GM12864 (cell line): ENCODE measurements at regions not wholly inside any gene's neighbourhood (a gene's known extent, or its start where the extent isn't known, plus 50 kb on each side); places are given as distances from the start of the nearest gene placed in this dataset.

Experiments
- DNase-seq: peaks from one replicate; pipeline ENCODE4 v3.0.0-alpha.2; 2011; ENCODE audit warnings: low read depth
- H3K4me3 ChIP-seq: 2 replicates; pipeline ENCODE4 v1.5.1; 2011; ENCODE audit warnings: mild to moderate bottlenecking, low read depth, low read length, control low read depth
- CTCF ChIP-seq: IDR thresholded peaks from 2 replicates; pipeline ENCODE4 v1.5.1; 2011; ENCODE audit warnings: low read depth, mild to moderate bottlenecking, moderate library complexity, low read length, control low read depth, inconsistent platforms; ENCODE audit errors: missing control alignments

DNA sequence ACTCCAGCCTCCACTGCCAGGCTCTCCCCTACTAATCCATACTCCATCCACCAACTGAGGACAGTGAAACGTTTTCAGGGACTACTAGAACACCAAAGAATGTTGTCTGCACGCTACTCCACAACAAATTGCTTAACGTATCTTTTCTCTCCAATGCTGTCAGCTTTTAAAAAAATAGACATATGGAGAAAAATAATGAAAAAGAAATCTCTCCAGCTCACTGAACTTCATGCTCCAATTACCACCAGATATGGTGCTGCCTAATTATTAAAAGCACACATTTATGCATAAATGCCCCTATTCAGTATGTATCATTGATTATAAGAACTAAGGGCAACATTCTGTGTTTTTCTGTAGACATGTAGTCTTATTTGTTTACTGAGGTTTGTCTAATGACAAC, 672.2 kb upstream of the ANO3 start:
- no peak for DNase-seq
- H3K4me3 ChIP-seq = no peak overlapping the region
- no peak for TF ChIP-seq CTCF

- no peak for TF ChIP-seq CTCF
- no peak for DNase-seq
- H3K4me3 ChIP-seq = no peak overlapping the region
These were observed 664.1 kb upstream of the ANO3 start for GRCh38 chr11:25667871-25668270.

DNA sequence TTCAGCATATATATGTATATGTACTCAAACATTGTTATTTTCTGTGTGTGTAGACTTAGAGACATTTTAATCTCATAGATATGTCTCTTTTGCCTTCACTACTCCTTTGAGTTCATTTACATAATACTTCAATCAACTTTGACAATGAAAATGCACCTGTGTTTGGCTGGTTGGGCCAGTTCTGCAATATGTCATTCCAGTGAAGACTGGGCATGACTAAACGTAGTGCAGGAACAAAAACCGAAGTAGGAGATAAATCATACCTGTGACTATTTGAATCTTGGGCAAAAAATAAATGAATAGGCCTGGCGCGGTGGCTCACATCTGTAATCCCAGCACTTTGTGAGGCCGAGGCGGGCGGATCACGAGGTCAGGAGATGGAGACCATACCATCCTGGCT, 640.0 kb upstream of the ANO3 start:
- H3K4me3 ChIP-seq = no peak overlapping the region
- TF ChIP-seq CTCF = no peak
- DNase-seq = no peak

DNA sequence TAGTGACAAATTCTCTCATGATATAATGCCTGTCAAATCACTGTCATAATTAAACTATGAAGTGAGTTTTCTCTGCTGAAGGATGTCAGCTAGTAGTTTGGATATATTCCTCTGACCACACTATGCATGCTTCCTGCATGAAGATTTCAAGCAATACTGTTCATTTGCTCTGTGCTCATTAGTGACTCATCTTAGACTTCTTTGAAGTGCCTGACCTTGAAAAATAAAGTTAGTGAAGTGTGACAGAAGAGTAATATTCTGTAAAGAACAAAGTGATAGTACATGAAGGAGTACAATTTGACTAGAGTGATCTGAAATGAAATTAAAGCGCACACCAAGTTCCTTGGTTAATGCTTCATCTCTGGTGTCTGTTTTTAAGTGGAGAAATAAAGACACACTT, 629.5 kb upstream of the ANO3 start:
- TF ChIP-seq CTCF = no peak
- no peak for DNase-seq
- H3K4me3 ChIP-seq = no peak overlapping the region

GRCh38 chr11:25710975-25711374, 621.0 kb upstream of the ANO3 start:
- DNase-seq = no peak
- H3K4me3 ChIP-seq = no peak overlapping the region
- TF ChIP-seq CTCF = no peak

DNA sequence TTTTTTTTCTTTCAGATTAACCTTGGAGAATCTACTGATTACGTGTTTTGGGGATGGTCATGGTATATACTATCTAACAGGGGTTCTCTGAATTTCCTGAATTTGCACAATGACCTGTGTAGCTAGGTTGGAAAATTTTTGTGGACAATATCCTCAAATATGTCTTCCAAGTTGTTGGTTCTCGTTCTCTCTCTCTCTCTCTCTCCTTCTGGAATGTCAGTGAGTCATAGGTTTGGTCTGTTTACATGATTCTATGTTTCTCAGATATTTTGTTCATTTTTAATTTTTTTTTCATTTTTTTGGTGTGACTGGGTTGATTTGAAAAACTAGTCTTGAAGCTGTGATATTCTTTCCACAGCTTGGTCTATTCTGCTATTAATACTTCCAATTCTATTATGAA, 604.0 kb upstream of the ANO3 start:
- DNase-seq = no peak
- no peak overlapping the region for H3K4me3 ChIP-seq
- no peak for TF ChIP-seq CTCF

DNA sequence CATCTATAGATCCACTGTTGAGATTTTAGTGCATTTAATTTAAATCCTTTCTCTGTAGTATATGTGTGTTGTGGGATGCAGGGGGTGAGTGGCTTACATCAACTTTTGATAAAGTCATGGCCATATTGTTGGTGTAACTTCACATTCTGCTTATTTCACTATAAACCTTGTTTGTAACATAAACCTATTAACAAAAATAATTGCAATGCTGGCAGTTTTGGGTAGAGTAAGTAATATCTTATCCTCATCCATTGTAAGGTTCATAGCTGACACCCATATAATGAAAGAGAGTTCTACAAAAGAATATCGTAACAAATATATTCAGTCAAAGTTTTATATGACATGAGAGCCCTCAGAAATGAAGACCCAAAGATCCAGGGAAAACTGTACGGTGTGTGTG, 601.7 kb upstream of the ANO3 start:
- TF ChIP-seq CTCF = no peak
- no peak for DNase-seq
- H3K4me3 ChIP-seq = no peak overlapping the region
